Loucy (cell line): ENCODE measurements at regions not wholly inside any gene's neighbourhood (a gene's known extent, or its start where the extent isn't known, plus 50 kb on each side); places are given as distances from the start of the nearest gene placed in this dataset.

ENCODE experiments used
- CTCF ChIP-seq: fragments of 200-600 bp; sonication (generic); conservative IDR thresholded peaks from 2 replicates; pipeline ENCODE4 v1.5.1; 2014; ENCODE audit warnings: mild to moderate bottlenecking, antibody characterized with exemption, low read length
- EZH2phosphoT487 ChIP-seq: fragments of 200-600 bp; IDR thresholded peaks from 2 replicates; pipeline ENCODE4 v1.6.1; 2018; ENCODE audit warnings: antibody characterized with exemption, mild to moderate bottlenecking, moderate library complexity, borderline replicate concordance

DNA sequence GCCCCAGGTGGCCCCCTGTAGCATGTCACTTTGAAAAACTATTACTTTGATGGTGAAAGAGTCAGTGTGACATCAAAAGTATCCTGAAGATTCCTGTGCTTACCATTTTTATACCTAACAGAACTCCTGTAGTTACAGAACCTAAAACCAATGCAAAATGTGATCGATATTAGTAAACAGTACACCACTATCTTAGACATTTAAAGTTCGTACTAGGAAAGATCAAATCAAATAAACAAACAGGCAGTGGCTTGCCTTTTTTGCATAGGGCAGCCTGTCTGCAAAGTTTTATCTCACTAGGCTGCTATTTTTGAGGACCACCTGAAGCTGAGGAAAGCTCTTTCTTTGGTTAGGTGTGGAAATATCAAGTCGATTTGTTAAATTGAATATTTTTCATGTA lies 944.0 kb upstream of the CITED2 start:
- TF ChIP-seq CTCF (no peak), EZH2phosphoT487 (no peak)
